Gastroesophageal sphincter (tissue), 3 donors: ENCODE measurements at regions not wholly inside any gene's neighbourhood (a gene's known extent, or its start where the extent isn't known, plus 50 kb on each side); places are given as distances from the start of the nearest gene placed in this dataset.

ENCODE experiments used
- POLR2A ChIP-seq, 2 donors: fragments of 450-650 bp; IDR thresholded peaks; one replicate each; pipeline ENCODE4 v1.6.1; 2017; ENCODE audit warnings: antibody characterized with exemption in 2 of 2, mild to moderate bottlenecking in 2 of 2, moderate library complexity in 1 of 2
- POLR2AphosphoS5 ChIP-seq: sonication (generic); formaldehyde crosslinking; IDR thresholded peaks from one replicate; pipeline ENCODE4 v1.6.1; 2017; ENCODE audit warnings: antibody characterized with exemption
- TF ChIP-seq, protein P1 (sequence below), 4 experiments: fragments of 200-600 bp in 2 of 4; fragments of 450-650 bp in 2 of 4; sonication (generic) in 1 of 4; IDR thresholded peaks; one replicate each; pipeline ENCODE4 v1.5.1; 2017 to 2019; ENCODE audit warnings: antibody characterized with exemption in 4 of 4, mild to moderate bottlenecking in 2 of 4, moderate library complexity in 2 of 4

DNA sequence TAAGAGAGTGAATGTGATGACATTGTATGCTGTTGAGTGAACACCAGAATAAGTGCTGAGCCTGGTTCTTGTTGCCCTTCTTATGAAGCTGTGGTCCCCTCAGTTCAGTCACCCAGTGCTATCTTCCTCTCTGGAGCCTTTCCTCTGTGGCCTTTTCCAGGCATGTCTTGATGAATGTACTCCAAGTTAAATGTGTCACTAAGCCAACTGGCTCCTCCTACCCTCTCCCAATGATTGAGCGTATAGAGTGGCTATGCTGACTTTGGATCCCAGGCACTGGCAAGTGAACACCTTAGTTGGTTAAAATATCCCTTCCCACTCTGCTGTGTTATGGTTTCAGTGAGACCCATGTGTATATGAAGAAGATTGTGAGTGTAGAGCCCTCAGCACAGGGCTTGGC is 134.1 kb upstream of the MAMLD1 start:
- TF ChIP-seq, protein P1, sequence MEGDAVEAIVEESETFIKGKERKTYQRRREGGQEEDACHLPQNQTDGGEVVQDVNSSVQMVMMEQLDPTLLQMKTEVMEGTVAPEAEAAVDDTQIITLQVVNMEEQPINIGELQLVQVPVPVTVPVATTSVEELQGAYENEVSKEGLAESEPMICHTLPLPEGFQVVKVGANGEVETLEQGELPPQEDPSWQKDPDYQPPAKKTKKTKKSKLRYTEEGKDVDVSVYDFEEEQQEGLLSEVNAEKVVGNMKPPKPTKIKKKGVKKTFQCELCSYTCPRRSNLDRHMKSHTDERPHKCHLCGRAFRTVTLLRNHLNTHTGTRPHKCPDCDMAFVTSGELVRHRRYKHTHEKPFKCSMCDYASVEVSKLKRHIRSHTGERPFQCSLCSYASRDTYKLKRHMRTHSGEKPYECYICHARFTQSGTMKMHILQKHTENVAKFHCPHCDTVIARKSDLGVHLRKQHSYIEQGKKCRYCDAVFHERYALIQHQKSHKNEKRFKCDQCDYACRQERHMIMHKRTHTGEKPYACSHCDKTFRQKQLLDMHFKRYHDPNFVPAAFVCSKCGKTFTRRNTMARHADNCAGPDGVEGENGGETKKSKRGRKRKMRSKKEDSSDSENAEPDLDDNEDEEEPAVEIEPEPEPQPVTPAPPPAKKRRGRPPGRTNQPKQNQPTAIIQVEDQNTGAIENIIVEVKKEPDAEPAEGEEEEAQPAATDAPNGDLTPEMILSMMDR (IDR thresholded peaks at IDR 0.05), result no peak
- no peak for TF ChIP-seq POLR2A (IDR thresholded peaks at IDR 0.05)
- no peak for TF ChIP-seq POLR2AphosphoS5
